ENCODE measurements at regions not wholly inside any gene's neighbourhood (a gene's known extent, or its start where the extent isn't known, plus 50 kb on each side); places are given as distances from the start of the nearest gene placed in this dataset.

DNA sequence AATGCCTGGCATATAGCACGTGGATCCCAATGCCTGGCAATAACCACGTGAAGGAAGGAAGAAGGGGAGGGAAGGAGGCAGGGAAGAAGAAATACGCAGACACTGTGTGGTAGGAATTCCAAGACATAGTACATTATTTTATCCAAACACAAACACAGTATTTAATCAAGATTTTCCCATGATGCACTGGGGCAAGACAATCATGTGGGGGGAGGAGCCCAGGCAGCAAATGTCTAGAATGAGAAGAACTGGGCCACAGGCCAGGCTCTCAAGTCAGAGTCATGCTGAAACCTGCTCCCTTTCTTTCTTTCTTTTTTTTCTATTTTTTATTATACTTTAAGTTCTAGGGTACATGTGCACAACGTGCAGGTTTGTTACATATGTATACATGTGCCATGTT lies 717.9 kb downstream of the UQCRFS1 start:
- no peak for DNase-seq

DNA sequence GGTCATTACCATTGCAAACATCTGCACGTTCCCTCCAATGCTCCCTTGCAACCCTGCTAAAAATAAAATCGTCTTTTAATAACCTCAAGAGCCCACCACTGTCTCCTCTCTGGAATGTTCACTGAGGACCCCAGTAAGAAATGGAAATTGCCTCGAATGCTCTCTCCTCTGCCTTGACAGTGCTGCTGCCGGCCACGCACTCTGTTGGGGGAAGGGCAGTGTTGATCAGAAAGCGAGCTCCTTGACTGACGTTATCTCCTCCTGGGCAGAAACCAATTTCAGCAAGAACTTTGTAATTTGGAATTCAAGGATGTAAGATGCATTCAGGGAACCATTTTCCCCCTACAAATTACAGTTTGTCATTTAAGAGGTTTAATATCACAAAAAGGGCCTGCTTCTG lies 718.5 kb downstream of the UQCRFS1 start:
- DNase-seq = no peak

DNA sequence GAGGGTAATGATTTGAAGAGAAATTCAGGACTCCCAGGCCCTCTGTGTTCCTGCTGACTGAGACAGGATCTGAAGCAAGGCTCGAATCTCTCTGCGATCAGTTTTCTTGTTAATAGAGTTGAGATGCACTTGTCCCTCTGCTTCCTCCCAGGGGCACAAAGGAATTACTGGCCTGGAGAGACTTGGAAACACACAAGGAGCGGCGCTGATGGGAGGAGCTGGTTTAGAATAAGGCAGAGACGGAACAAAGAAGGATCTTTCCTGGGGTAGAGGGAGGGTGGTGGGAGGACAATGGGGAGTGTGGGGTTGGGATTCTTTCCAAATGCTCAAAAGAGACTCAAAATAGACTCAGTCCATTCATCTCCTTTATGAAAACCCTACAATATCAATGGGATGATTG lies 719.1 kb downstream of the UQCRFS1 start:
- DNase-seq = no peak

DNA sequence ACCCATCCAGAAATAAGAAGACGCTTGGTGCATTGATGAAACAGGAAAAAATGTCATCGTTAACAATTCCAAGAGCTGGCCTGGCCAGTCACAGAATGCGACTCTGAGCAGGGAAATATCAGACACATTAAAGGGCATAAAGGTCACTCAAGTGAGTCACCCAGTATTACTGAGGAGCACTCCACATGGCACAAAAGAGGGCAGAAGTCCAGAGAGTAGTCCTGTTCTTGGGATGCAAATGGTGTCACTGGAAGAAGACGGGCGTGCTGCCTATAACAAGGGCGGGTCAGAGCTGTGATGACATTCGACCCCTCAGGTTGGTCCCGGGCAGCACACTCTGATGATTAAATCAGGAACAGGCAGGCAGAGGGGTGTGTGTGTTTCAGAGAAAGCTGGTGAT lies 720.3 kb downstream of the UQCRFS1 start:
- no peak for DNase-seq

DNA sequence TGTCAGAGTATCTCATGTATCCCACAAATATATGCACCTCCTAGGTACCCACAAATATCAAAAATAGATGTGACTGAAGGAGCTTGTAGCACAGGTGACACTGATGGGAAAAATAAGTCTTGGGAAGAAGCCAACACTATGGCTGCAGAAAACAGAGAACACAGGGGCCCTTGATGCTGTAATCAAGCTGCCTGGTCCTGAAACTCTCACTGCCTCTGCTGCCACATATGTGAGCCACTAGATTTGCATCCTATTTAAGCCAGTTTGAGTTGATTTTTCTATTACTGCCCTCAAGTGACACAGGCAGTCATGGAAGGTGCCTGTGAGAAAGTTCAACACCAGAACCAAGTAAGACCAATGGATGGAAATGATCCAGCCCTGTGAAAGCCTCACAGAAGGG lies 720.8 kb downstream of the UQCRFS1 start:
- DNase-seq = no peak

DNA sequence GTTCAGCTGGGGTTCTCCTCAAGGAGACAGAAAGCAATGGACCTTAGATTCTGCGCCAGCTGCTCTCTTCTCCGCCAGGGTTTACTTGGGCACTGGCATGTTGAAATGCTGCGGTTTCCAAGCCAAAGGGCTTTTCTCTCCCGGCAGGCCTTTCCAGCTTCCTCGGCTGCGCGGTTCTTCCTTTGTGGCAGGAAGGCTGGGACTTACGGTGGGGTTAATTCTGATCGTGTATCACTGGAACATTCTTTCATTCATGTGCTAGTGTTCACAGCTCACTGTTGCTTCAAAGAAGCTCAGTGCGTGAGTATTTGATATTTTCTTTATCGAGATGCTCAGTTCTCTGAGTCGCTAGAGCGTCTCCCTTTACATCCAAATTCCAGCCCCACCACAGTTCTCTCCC lies 723.2 kb downstream of the UQCRFS1 start:
- DNase-seq = no peak

DNA sequence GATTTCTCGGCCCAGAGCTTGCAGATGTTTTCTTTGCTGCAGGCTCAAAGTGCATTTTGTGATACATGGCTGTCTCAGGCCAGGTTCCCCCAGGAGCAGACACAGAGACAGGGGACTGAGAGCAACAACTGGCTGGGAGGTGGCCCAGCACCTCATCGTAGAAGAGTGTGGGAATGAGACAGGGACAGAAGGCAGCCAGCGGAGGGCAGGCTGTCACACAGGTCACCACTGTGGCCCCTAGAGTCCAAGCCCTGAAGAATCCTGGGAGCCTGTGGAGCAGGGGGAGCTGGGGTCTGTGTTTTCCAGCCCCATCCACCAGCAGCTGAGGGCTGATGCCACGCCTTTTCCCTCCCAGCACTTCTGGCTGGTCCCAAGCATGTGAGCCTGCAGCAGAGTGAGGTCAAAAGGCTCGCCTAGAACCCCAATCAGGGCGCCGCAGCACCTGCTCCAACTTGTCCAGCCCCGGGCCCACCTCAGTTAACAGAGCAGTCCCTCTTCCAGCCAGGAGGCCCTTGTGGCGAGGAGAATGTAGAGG lies 723.8 kb downstream of the UQCRFS1 start:
- DNase-seq = no peak

DNA sequence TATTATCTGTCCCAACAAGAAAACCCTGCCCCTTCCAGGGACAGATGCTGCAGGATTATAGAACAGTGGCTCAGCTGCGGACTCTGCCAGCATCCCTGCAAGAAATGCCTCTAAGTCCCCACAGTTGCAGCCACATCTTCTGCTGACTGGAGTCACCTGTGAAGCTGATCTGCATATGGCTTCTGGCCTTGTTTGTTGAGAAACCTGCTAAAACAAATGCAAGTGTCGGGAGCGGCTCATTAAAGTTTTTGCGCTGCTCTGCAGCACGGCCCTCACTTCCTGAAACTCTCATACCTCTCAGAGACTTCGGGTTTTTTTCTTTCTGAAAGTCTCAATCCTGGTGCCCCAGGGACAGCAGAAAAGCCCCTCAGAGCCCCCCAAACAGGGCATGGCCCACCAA lies 725.0 kb downstream of the UQCRFS1 start:
- no peak for DNase-seq

DNA sequence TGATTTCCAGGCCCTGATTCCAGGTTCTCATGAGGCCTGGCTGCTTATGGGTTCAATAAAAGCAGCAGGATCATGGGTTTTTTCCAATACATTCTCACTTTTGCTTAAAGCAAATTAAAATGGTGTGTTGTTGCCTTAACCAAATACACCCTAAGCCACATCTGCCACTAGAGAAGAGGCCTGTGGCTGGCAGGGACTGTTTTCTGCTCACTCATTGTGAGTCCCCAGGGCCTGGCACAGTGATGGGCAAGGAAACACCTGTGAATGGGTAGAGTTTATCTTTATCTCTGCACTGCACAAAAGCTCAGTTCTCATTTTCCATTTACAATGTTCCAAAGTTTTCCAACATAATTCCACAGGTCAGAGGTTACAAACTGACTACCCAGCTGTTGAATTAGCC lies 726.0 kb downstream of the UQCRFS1 start:
- DNase-seq = no peak

DNA sequence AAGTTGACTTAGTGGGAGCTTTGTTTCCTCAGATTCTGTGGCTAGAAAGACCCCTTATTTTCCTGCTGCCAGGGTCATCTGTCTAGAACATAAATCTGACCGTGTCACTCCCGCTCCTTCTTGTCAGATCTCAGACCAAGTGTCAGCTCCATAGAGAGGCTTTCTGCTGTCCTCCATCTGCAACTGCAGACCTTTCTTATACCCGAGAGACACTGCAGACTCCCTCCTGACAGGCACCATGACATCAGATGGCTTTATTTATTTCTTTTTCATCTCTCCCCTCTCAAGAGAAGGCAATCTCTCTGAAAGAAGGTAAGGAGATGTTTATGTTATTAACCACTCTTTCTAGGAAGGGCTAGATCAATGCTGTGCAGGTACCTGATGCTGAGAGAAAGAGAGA lies 726.5 kb downstream of the UQCRFS1 start:
- no peak for DNase-seq

DNA sequence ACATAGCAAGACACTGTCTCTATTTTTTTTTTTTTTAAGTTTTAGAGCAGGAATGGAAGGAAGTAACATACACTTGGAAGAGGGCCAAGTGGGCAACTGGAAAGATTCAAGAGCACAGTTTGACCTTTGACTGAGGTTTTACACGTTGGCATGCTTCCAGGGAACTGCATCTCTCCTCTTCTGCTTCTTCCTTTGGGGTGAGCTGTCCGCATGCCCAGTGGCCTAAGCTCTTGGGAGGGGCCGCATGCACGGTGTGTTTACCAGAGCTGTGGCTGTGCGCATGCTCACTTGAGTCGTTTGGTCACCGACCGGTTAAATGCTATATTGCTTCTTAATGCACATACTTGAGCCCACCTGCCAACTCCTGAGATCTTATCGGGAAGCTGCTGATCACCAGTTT lies 727.7 kb downstream of the UQCRFS1 start:
- no peak for DNase-seq

DNA sequence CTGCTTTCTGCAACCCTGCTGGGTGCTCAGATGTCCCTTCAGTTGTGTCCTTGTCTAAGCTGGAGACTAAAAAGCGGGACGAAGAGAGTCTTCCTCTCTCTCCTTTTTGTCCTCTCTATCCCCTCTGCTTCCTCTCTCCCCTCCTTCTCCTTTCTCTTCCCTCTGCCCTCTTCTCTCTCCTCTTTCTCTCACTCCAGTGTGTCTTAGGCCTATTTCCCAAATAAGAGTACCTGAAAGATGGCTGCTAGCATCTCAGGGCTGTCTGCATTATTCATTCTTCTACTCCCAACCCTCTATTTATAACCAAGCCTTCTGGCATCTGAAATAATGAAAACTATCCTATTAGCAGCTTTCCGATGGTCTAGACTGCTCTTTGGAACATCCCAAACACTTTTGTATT lies 729.8 kb downstream of the UQCRFS1 start:
- DNase-seq = no peak

DNA sequence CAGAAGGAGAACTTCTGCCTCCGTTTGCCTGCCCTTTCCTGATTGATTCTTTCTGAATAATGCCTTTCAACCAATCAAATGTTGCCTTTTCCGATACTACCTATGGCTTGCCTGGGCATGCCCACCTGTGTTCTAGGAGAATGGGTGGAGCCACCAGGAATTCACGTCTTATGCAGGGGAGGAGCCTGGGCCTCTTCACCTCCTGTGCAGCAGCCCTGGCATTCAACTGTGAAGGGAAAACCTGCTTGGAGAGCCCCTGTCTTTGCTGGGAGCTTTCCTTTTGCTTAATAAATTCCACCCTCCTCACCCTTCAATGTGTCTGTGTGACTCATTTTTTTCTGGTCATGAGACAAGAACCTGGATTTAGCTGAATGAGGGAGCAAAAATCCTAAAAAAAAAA lies 730.7 kb downstream of the UQCRFS1 start:
- no peak for DNase-seq

DNA sequence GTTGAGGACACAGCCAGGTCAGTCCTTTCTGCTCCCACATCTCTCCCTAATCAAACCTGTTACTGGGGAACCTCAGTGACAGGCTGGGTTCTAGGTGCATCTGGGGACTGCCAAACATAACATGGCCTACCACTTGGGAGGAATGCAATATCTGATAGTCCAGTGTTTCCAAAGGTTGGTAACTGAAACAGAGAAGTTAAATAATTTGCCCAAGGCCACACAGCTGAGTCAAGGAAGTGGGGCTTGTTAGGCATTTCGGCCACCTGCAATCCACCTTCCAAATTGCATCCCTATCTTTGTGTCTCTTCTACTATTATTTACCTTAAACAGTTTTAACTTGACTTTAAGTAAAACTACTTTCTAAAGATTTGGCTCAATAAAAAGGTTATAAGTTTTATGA lies 731.3 kb downstream of the UQCRFS1 start:
- no peak for DNase-seq

DNA sequence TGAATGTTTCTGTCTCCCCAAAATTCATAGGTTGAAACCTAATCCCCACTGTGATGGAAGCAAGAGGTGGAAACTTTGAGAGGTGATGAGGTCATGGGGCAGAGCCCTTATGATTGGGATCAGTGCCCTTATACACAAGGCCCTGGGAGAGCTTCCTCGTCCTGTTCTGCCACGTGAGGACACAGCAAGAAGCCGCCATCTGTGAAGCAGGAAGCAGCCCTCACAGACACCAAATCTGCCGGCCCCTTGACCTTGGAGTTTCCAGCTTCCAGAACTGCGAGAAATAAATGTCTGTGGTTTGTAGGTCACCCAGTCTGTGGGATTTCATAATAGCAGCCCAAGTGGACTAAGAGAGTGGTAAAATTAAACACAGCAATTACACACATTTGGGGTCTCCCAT lies 737.4 kb downstream of the UQCRFS1 start:
- no peak for DNase-seq

DNA sequence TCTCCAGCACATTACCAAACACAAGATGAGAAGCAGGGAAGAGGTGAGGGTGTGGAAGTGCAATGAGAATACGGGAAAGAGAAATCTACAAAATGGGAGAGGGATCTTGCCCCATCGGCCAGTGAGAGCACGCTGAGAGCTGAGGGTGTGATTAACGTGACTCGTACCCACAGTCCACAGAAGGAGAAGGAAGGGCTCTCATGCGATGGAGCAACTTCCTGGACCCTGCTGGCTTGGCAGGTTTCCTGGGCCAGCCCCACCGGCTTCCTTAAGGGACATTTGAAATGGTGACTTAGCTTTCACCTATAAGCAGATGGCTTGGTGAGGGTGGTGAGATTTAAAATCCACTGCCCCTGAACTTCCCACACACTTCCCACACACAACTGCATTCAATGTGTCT lies 740.1 kb downstream of the UQCRFS1 start:
- no peak for DNase-seq

DNA sequence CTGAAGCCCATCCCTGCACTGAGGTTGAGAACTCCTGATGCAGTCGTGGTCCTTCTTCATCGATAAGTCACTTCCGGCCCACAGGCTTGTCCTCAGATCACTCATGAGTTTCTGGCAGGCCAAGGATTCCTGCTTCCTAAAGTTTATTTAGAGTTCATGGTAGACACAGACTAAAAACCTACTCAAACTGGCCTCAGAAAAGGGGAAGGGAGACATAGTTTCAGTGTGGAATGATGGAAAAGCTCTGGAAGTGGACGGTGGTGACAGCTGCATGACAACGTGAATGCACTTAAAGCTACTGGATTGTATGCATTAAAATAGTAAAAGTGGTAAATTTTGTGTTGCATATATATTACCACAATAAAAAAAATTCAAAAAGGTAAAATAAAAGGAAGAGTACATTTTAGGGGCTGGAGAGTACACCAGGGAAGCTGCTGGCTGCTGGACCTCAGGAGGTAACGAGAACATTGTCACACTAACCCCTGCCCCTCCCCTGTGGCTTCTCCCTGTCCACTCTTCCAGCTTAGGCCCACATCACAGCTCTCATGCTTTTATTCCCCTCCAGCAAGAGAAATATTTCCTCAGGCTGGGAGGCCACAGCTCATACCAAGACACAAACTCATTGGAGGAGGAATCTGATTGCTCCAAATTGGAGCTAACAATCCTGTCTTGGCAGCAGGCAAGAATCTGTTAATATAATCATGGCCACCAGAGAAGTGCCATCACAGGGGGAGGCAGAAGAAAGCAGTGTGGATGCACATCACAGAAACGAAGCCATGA lies 741.0 kb downstream of the UQCRFS1 start:
- no peak for DNase-seq

DNA sequence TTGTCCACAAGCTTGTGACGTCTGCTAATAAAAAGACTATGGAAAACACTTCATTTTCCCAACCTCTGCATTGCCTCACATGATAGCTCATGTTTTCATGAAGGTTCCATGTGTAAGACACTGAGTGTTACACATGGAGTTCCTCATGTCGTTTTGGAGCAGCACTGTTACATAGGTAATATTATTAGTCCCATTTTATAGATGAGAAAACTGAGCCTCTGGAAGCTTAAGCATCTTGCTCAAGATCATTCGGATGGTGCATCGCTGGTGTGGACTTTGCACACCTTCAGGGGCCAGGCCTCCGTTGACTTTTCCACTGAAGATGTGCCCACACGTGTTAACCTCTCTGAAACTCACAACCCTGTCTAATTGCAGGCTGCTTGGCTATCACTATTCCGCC lies 743.4 kb downstream of the UQCRFS1 start:
- DNase-seq = no peak

DNA sequence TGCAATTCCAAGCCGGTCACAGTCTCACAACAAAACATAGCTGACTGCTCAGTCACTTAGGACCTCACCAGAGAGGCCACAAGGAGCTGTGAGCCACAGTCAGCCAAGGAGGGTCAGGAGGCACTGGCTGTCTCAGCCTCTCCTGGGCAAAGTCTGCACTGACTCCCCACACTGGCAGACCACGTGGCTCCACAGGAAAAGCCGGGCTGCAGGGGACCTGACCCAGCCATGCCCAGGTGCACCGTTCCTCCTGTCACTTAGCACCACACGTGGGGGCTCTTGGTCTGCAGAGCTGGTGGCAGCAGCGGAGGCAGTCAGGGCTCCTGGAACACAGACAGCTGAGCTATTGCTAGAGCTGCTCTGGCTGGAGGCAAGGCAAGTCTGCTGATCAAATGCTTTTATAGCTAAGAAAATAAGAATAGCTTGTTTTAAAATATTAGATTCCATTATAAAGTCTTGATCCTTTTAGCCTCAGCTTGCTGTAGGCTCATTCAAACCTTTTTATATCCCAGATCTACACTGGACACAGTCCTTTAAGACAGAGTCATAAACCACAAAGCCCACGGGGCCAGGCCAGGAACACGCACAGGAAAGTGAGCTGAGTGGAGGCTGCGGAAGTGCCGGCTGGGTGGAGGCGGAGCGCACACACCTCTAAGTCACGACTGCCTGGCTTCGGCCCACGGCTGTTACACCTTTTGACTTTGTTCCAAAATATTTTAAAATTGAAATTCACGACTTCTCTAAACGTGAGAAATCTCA lies 744.1 kb downstream of the UQCRFS1 start:
- no peak for DNase-seq

DNA sequence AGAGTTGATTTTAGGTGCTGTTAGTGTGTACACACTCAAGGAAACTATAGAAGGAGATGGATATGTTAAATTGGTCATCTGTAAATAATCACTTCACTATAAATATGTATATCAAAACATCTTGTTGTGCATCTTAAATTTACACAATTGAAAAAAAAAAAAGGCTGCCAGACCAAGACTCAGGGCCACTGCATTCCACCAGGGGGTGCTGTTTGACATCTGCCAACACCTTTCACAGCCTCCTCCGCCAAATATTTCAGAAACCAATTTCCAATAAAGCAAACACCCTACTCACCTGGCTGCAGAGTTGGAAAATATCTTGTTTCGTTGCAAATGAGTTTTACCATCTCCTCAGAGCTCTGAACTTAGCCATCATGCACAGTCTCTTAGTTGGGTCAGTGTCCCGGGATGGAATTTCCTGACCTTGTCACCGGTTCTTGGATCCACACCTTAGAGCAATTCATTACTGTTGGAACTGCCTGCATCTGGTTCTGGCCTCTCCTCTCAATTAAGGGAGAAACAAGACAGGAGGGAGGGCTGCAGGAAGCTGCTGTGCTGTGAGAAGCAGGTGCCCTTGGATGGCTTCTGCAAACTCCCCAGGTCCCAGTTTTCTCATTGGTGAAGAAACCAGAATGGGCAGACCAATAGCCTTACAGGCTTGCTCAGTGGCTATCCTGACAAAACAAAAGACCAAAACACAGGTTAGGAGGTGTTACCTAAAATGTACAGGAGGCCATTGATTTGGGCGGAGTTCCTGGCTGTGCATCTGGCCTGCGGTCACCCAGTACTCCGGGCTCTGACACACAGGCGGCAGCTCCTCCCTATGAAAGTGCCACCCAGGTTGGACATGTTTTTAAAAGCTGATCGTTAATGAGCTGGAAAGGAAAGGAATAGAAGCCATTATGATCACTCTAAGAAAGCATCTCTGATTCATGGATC lies 746.6 kb downstream of the UQCRFS1 start:
- peak in 1 of 2 donors; percentile 23 for DNase-seq

DNA sequence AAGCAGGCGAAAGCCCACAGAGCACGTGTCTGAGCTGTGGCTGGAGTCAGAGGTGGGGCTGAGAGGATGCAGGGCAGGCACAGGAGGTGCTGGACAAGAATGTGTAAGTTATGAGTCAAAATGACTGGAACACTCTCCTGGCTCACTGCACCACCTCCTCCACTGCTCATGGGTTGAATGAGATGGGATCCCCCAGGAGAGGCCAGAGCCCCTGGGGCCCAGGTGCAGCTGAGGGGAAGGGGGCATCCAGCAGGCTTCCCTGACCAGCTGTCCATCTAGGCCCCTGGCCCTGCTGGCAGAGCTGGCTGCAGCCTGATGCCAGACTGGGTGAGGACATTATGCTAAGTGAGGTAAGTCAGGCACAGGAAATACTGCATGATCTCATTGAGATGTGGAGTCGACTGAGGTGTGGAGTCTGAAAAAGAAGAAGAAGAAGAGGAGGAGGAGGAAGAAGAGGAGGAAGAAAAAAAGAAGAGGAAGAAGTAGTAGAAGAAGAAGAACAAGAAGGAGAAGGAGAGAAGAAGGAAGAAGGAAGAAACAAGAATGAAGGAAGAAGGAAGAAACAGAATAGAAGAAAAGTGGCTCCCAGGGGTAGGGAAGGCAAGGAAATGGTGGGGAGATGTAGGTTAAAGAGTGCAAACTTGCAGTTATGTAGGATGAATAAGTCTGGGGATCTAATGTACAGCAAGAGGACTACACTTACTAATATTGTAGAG lies 747.4 kb downstream of the UQCRFS1 start:
- no peak for DNase-seq

DNA sequence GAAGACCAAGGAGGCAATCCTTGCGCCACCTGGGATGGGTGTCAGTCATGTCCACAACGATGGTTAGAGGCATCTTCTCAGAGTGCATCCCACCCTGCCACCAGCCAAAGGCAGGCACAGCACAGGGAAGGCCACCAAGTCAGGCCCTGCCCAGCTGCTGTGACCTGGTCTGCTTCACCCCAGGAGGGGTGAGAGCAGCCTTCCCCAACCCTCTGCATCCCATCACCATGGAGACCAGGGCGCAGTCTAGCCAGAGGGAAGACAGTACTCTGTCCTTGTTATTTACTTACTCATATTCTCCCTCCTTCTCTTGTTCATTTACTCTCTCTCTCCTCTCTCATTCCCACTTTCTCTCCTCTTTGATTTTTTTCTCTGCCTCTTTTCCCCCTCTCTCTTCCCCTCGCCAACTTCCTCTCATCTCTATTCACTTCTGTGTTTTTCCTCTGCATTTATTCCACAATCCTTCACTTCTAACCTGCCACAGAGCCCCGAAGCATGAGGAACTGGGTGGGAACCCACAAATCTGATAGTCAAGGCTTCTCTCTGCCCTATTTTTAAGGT lies 749.4 kb downstream of the UQCRFS1 start:
- DNase-seq = no peak

Measured in hippocampal formation (tissue), 2 donors.